Endothelial cell (in vitro differentiated cells): ENCODE measurements at regions not wholly inside any gene's neighbourhood (a gene's known extent, or its start where the extent isn't known, plus 50 kb on each side); places are given as distances from the start of the nearest gene placed in this dataset.
"Not testable (repeated sequence)": the region's sequence is repeated elsewhere in the genome, so short reads cannot be mapped to it uniquely, and the experiment has no call there.

Experiments used
- DNase-seq: peaks from one replicate; pipeline ENCODE4 v3.0.0; 2021; ENCODE audit warnings: low spot score
- H3K27ac Mint-ChIP-seq: one replicate; pipeline ENCODE4 v1.8.0; 2021; ENCODE audit warnings: mixed read lengths, inconsistent platforms; ENCODE audit not compliant: unreplicated experiment
- H3K27me3 Mint-ChIP-seq: one replicate; pipeline ENCODE4 v1.8.0; 2021; ENCODE audit warnings: mild to moderate bottlenecking, moderate library complexity, mixed read lengths, inconsistent platforms; ENCODE audit not compliant: unreplicated experiment
- H3K36me3 Mint-ChIP-seq: one replicate; pipeline ENCODE4 v1.8.0; 2021; ENCODE audit warnings: mild to moderate bottlenecking, low read depth, mixed read lengths, inconsistent platforms; ENCODE audit not compliant: unreplicated experiment
- H3K4me1 Mint-ChIP-seq: one replicate; pipeline ENCODE4 v1.8.0; 2021; ENCODE audit warnings: mild to moderate bottlenecking, mixed read lengths, inconsistent platforms; ENCODE audit not compliant: unreplicated experiment
- H3K4me3 Mint-ChIP-seq: one replicate; pipeline ENCODE4 v1.8.0; 2021; ENCODE audit warnings: mild to moderate bottlenecking, mixed read lengths, inconsistent platforms; ENCODE audit not compliant: unreplicated experiment
- H3K9me3 Mint-ChIP-seq: one replicate; pipeline ENCODE4 v1.8.0; 2021; ENCODE audit warnings: mixed read lengths, inconsistent platforms; ENCODE audit not compliant: unreplicated experiment
- CTCF ChIP-seq: fragments of 200-600 bp; sonication (generic); IDR thresholded peaks from one replicate; pipeline ENCODE4 v1.5.0; 2021; ENCODE audit warnings: antibody characterized with exemption; ENCODE audit not compliant: unreplicated experiment

DNA sequence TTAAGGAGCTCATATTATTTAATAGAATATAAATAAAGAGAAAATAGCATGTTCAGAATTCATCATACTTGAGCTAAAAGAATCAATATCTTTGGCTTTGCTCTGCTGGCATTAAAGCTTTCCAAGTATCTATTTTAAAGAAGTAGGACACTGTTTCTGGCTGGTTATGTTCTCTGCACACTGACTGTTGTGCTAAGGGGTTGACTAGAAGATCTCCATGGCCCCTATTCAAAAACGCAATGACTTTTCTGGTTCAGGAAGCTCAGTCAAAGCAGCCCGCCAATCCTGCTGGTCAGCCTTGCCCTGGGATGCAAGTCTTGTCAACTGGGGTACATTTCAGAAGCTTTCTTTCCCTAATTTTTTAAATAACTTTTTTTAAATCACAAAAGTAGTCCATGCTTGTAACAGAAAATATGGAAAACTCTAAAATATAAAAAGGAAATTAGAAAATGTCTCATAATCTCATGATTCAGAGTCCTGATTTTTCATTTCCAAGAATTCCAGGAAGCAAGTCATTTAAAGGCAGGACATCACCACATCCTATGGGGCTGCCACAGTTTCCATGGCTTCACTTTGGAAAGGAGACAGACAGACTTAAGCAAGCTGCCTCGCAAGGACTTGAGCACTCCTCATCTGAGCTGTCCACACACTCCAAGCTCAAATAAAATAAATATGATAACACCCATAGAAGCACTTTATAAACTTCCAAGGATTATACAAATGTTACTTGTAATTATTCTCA, 195.1 kb downstream of the TXNL1 start:
- no peaks in the 10 kb centered on the region for H3K36me3 Mint-ChIP-seq
- no peak overlapping the region for H3K27ac Mint-ChIP-seq
- H3K27me3 Mint-ChIP-seq = peaks cover 3% of the 10 kb centered on the region
- H3K4me3 Mint-ChIP-seq = no peak overlapping the region
- H3K4me1 Mint-ChIP-seq = peaks cover 13% of the 10 kb centered on the region
- H3K9me3 Mint-ChIP-seq = no peaks in the 10 kb centered on the region
- no peak for TF ChIP-seq CTCF
- DNase-seq = no peak

DNA sequence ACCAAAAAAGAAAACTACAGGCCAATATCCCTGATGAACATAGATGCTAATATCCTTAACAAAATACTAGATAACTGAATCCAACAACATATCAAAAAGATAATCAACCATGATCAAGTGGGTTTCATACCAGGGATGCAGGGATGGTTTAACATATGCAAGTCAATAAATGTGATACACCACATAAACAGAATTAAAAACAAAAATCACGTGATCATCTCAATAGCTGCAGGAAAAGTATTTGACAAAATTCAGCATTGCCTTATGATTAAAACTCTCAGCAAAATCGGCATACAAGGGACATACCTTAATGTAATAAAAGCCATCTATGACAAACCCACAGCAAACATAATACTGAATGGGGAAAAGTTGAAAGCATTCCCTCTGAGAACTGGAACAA, 199.9 kb downstream of the TXNL1 start:
- H3K4me1 Mint-ChIP-seq, H3K4me3 Mint-ChIP-seq, DNase-seq, H3K9me3 Mint-ChIP-seq, H3K36me3 Mint-ChIP-seq, H3K27ac Mint-ChIP-seq, H3K27me3 Mint-ChIP-seq: not testable (repeated sequence)

- Mint-ChIP-seq H3K4me1 (no peaks in the 10 kb centered on the region), H3K27ac (no peak overlapping the region), H3K9me3 (no peaks in the 10 kb centered on the region), H3K27me3 (no peaks in the 10 kb centered on the region), H3K4me3 (no peak overlapping the region), H3K36me3 (no peaks in the 10 kb centered on the region)
- TF ChIP-seq CTCF = no peak
- DNase-seq = no peak
Observed at GRCh38 chr18:56436651-56437050, 201.7 kb downstream of the TXNL1 start.

- DNase-seq = no peak
- Mint-ChIP-seq H3K36me3 (no peaks in the 10 kb centered on the region), H3K4me1 (no peaks in the 10 kb centered on the region)
Observed at GRCh38 chr18:56433919-56434318, 204.5 kb downstream of the TXNL1 start.

GRCh38 chr18:56431551-56431950, 206.8 kb downstream of the TXNL1 start:
- no peak for DNase-seq
- Mint-ChIP-seq H3K4me3 (no peak overlapping the region), H3K9me3 (no peaks in the 10 kb centered on the region), H3K27ac (no peak overlapping the region), H3K36me3 (no peaks in the 10 kb centered on the region), H3K27me3 (no peaks in the 10 kb centered on the region), H3K4me1 (no peaks in the 10 kb centered on the region)
- TF ChIP-seq CTCF = no peak

More at GRCh38 chr18:56433919-56434318, 204.5 kb downstream of the TXNL1 start:
- Mint-ChIP-seq H3K4me3 (no peak overlapping the region), H3K27ac (no peak overlapping the region), H3K27me3 (no peaks in the 10 kb centered on the region), H3K9me3 (no peaks in the 10 kb centered on the region)
- no peak for TF ChIP-seq CTCF
